ENCODE measurements at regions not wholly inside any gene's neighbourhood (a gene's known extent, or its start where the extent isn't known, plus 50 kb on each side); places are given as distances from the start of the nearest gene placed in this dataset.

GRCh38 chr18:54436501-54436900 lies 78.8 kb downstream of the C18orf54 start:
- TF ChIP-seq SP1 (IDR thresholded peaks at IDR 0.05) (no peak), TAF1 (conservative IDR thresholded peaks at IDR 0.05) (no peak), CTCF (IDR thresholded peaks at IDR 0.05; ENCODE audit: low read depth, low read length, missing input control) (no peak), RAD21 (IDR thresholded peaks at IDR 0.05) (no peak)

All from liver (tissue), 3 donors.